ENCODE measurements at regions not wholly inside any gene's neighbourhood (a gene's known extent, or its start where the extent isn't known, plus 50 kb on each side); places are given as distances from the start of the nearest gene placed in this dataset.
"Not testable (repeated sequence)": the region's sequence is repeated elsewhere in the genome, so short reads cannot be mapped to it uniquely, and the experiment has no call there.

DNA sequence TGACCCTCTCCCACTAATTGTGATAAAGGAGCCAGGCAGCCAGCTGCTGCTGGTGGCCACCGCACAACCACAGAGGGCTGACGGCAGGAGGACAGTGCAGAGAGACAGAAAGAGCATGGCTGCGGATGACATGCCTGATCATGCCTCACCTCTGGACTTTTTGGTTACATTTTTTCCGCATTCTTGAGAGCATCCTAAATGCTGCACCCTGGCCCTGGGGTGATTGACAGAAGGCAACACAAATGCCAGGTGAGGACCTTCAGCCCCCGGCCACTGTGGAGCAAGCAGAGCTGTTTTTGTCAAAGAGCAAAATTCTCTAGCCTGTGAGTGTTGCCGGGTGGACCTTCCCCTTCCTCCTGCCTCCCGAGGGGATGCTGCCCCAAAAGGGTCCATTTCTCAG lies 78.5 kb downstream of the RPS6KA4 start:
- Histone ChIP-seq H2AFZ (ENCODE audit: low read length) (no peak overlapping the region), H3K27me3 (ENCODE audit: insufficient read depth, low read length) (peaks cover 32% of the 10 kb centered on the region), H3K4me1 (ENCODE audit: insufficient read depth, low read length) (no peaks in the 10 kb centered on the region), H3K9me3 (ENCODE audit: low read depth, low read length) (no peaks in the 10 kb centered on the region), H3K27ac (ENCODE audit: low read depth, low read length) (no peak overlapping the region), H3K79me2 (ENCODE audit: insufficient read depth, low read length) (no peaks in the 10 kb centered on the region), H3K4me3 (ENCODE audit: insufficient read depth, low read length) (no peak overlapping the region), H4K20me1 (ENCODE audit: insufficient read depth, low read length) (no peaks in the 10 kb centered on the region), H3K4me2 (ENCODE audit: insufficient read depth, low read length) (no peak overlapping the region), H3K36me3 (ENCODE audit: insufficient read depth, low read length) (no peaks in the 10 kb centered on the region)
- TF ChIP-seq, protein P1, sequence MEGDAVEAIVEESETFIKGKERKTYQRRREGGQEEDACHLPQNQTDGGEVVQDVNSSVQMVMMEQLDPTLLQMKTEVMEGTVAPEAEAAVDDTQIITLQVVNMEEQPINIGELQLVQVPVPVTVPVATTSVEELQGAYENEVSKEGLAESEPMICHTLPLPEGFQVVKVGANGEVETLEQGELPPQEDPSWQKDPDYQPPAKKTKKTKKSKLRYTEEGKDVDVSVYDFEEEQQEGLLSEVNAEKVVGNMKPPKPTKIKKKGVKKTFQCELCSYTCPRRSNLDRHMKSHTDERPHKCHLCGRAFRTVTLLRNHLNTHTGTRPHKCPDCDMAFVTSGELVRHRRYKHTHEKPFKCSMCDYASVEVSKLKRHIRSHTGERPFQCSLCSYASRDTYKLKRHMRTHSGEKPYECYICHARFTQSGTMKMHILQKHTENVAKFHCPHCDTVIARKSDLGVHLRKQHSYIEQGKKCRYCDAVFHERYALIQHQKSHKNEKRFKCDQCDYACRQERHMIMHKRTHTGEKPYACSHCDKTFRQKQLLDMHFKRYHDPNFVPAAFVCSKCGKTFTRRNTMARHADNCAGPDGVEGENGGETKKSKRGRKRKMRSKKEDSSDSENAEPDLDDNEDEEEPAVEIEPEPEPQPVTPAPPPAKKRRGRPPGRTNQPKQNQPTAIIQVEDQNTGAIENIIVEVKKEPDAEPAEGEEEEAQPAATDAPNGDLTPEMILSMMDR (IDR thresholded peaks at IDR 0.05; ENCODE audit: extremely low read depth, low read depth, low read length) = no peak
- DNase-seq (ENCODE audit: insufficient read length, low spot score, missing footprints) = peak; percentile 60

DNA sequence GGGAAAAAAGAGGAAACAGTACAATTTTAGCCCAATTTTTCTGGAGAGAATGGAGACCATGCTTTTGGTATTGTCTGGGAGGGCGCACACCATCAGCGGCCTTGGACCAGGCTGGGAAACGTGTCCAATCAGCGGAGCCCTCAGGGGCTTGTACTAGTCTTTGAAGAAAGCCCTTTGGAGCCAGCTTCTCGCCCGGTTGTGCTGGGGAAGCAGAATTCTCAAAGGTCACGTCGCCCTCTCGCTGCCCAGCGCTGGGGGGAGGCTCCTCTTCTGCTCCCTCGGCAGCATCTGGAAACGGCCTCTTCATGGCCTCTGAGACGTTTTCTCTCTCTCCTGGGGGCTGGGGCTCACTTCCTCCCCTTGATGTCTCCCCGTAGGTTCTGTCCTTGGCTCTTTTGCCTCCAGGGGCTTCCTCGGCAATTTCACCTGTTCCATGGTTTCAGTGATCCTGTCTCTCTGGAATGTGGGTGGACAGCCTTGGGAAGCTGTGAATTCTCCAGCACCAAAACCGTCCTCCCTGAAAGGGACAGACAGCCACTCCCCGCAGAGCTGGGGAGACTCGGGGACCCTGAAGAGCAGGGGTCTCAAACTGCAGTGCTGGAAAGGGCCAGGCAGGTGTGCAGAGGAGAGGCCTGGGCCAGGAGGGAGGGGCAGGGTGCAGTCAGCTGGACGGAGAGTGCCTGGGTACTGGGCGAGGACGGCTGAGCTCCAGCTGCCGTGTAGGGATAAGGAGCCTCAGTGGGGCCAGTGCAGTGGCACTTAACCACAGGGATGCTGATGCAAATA lies 80.2 kb downstream of the RPS6KA4 start:
- no peak overlapping the region for H3K4me3 ChIP-seq (ENCODE audit: insufficient read depth, low read length)
- no peak overlapping the region for H2AFZ ChIP-seq (ENCODE audit: low read length)
- H3K27ac ChIP-seq (ENCODE audit: low read depth, low read length) = no peak overlapping the region
- no peak overlapping the region for H3K4me2 ChIP-seq (ENCODE audit: insufficient read depth, low read length)
- peak; percentile 31 for DNase-seq (ENCODE audit: insufficient read length, low spot score, missing footprints)
- no peaks in the 10 kb centered on the region for H3K36me3 ChIP-seq (ENCODE audit: insufficient read depth, low read length)
- no peaks in the 10 kb centered on the region for H4K20me1 ChIP-seq (ENCODE audit: insufficient read depth, low read length)
- no peaks in the 10 kb centered on the region for H3K79me2 ChIP-seq (ENCODE audit: insufficient read depth, low read length)
- H3K27me3 ChIP-seq (ENCODE audit: insufficient read depth, low read length) = peaks cover 40% of the 10 kb centered on the region
- H3K4me1 ChIP-seq (ENCODE audit: insufficient read depth, low read length) = no peaks in the 10 kb centered on the region
- TF ChIP-seq, protein P1 (IDR thresholded peaks at IDR 0.05; ENCODE audit: extremely low read depth, low read depth, low read length) = no peak
- no peaks in the 10 kb centered on the region for H3K9me3 ChIP-seq (ENCODE audit: low read depth, low read length)

DNA sequence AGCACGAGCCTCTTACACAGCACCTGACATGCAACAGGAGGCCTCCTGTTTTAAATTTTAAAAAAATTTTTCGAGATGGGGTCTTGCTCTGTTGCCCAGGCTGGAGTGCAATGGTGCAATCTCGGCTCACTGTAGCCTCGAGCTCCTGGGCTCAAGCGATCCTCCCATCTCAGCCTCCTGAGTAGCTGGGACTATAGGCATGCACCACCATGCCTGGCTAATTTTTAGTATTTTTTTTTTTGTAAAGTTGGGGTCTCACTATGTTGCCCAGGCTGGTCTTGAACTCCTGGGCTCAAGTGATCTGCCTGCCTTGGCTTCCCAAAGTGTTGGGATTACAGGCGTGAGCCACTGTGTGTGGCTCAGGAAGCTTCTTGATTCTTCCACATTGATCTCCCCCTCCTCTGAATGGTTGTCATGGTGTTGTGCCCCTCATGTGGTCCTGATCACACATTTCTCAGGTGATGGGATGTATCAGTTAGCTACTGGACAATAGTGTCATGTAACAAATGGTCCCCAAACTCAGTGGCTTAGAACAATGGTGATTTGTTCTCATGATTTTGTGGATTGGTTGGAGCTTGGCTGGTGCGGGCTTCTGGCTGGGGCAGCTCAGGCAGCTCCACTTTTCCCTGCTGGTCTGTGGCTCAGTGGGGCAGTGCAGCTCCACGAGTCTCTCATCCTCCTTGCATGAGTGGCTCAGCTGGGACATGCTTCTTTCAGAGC lies 81.0 kb downstream of the RPS6KA4 start:
- not testable (repeated sequence) for H3K4me3 ChIP-seq (ENCODE audit: insufficient read depth, low read length); H4K20me1 ChIP-seq (ENCODE audit: insufficient read depth, low read length); DNase-seq (ENCODE audit: insufficient read length, low spot score, missing footprints); H3K79me2 ChIP-seq (ENCODE audit: insufficient read depth, low read length); H3K9me3 ChIP-seq (ENCODE audit: low read depth, low read length); H3K4me2 ChIP-seq (ENCODE audit: insufficient read depth, low read length); H2AFZ ChIP-seq (ENCODE audit: low read length); H3K36me3 ChIP-seq (ENCODE audit: insufficient read depth, low read length); H3K27ac ChIP-seq (ENCODE audit: low read depth, low read length); H3K4me1 ChIP-seq (ENCODE audit: insufficient read depth, low read length)
- H3K27me3 ChIP-seq (ENCODE audit: insufficient read depth, low read length) = peaks cover 40% of the 10 kb centered on the region

DNA sequence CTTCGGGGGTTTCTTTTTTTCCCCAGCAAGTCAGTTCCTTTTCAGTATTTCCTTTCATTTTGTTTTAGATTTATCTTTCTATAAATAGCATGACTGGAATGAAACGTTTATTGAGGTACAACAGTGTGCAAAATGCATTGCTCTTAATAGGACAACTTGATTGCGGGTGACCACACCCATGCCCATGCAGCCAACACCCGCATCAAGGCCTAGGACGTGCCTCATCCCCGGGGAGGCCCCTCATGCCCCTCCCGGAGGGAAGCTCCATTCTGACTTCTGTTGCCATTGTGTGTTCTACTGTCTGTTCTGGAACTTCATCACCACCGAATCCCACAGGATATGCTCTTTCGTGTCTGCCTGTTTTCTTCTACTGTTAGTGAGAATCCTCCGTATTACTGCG lies 82.2 kb downstream of the RPS6KA4 start:
- Histone ChIP-seq H3K4me2 (ENCODE audit: insufficient read depth, low read length) (no peak overlapping the region), H4K20me1 (ENCODE audit: insufficient read depth, low read length) (no peaks in the 10 kb centered on the region), H3K4me3 (ENCODE audit: insufficient read depth, low read length) (no peak overlapping the region), H3K9me3 (ENCODE audit: low read depth, low read length) (no peaks in the 10 kb centered on the region), H3K36me3 (ENCODE audit: insufficient read depth, low read length) (no peaks in the 10 kb centered on the region), H3K4me1 (ENCODE audit: insufficient read depth, low read length) (no peaks in the 10 kb centered on the region), H3K27me3 (ENCODE audit: insufficient read depth, low read length) (peaks cover 40% of the 10 kb centered on the region), H3K79me2 (ENCODE audit: insufficient read depth, low read length) (no peaks in the 10 kb centered on the region), H3K27ac (ENCODE audit: low read depth, low read length) (no peak overlapping the region), H2AFZ (ENCODE audit: low read length) (no peak overlapping the region)
- TF ChIP-seq, protein P1 (IDR thresholded peaks at IDR 0.05; ENCODE audit: extremely low read depth, low read depth, low read length) = no peak
- peak; percentile 79 for DNase-seq (ENCODE audit: insufficient read length, low spot score, missing footprints)

Data from osteoblast (primary cell).